Lung (tissue), 11 donors: ENCODE measurements at regions not wholly inside any gene's neighbourhood (a gene's known extent, or its start where the extent isn't known, plus 50 kb on each side); places are given as distances from the start of the nearest gene placed in this dataset.

Source experiments
- ATAC-seq: fragments of 200-7000 bp; cut with Tn5 transposase; one replicate; pipeline ENCODE4 v1.9.1; 2020; ENCODE audit warnings: moderate number of reproducible peaks; ENCODE audit not compliant: insufficient read depth, low FRiP score
- DNase-seq, 3 donors: peaks; one replicate each; pipeline ENCODE4 v3.0.0-alpha.2; 2013 to 2017
- H3K27ac ChIP-seq, 2 donors: one replicate each; pipeline ENCODE4 v1.5.1; 2013; ENCODE audit warnings: mild to moderate bottlenecking in 2 of 2, moderate library complexity in 2 of 2, control low read depth in 1 of 2, inconsistent platforms in 1 of 2, low read depth in 1 of 2, low read length in 1 of 2
- H3K27me3 ChIP-seq, 3 donors: one replicate each; pipeline ENCODE4 v1.5.1; 2013; ENCODE audit warnings: low read length in 2 of 3; ENCODE audit not compliant: control insufficient read depth in 3 of 3, insufficient read depth in 3 of 3
- H3K36me3 ChIP-seq, 4 donors: one replicate each; pipeline ENCODE4 v1.5.1; 2013; ENCODE audit warnings: low read length in 4 of 4, mild to moderate bottlenecking in 1 of 4, moderate library complexity in 1 of 4; ENCODE audit not compliant: control insufficient read depth in 4 of 4, insufficient read depth in 4 of 4
- H3K4me1 ChIP-seq, 5 donors: one replicate each; pipeline ENCODE4 v1.5.1; 2013; ENCODE audit warnings: low read length in 5 of 5, mild to moderate bottlenecking in 2 of 5, moderate library complexity in 1 of 5; ENCODE audit not compliant: control insufficient read depth in 5 of 5, insufficient read depth in 5 of 5
- H3K4me3 ChIP-seq: one replicate; pipeline ENCODE4 v1.5.1; 2013; ENCODE audit warnings: mild to moderate bottlenecking, control low read depth, moderate library complexity
- H3K9ac ChIP-seq, 2 donors: one replicate each; pipeline ENCODE4 v1.5.1; 2013; ENCODE audit warnings: low read length in 2 of 2, control low read depth in 1 of 2; ENCODE audit not compliant: insufficient read depth in 1 of 2
- H3K9me3 ChIP-seq, 4 donors: one replicate each; pipeline ENCODE4 v1.5.1; 2013; ENCODE audit warnings: low read length in 3 of 4, mild to moderate bottlenecking in 1 of 4, moderate library complexity in 1 of 4; ENCODE audit not compliant: control insufficient read depth in 4 of 4, insufficient read depth in 3 of 4
- WGBS, 2 donors: extraction: QIAGEN DNeasy Blood & Tissue Kit; methylation state at CpG; one replicate each; pipeline ENCODE4 v1.1.7; 2013; 5-methylcytosine and 5-hydroxymethylcytosine counted together
- TF ChIP-seq, protein P1 (sequence below): IDR thresholded peaks from 2 replicates; pipeline ENCODE4 v1.5.1; 2012; ENCODE audit warnings: mild to moderate bottlenecking; ENCODE audit errors: control extremely low read depth, extremely low read depth
- donor health status: control.
- donor health status: control.
- donor health status: Bipolar disorder and iron deficiency.
- donor health status: healthy.
- donor health status: DM: yes; HTN: yes; CAD: no.

DNA sequence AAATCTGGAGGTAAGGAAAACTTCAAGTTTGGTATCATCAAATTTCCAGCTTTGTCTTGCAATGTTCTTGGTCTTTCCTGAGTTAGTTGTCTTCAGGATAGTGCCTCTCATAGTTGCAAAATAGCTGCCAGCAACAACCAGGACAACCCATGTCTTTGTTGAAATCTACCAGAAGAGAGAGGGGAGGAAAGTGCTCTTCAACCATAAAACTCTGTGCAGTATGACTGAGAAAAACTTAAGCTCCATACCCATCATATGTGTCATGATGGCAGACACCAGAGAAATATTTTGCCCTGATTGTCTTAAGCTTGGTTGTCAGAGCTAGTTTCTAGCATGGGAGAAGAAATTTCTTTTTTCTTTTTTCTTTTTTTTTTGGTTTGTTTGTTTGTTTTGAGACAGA lies 103.3 kb downstream of the SPRY2 start:
- no peak overlapping the region for H3K4me3 ChIP-seq
- DNase-seq (no peak), ATAC-seq (no peak)
- TF ChIP-seq, protein P1, sequence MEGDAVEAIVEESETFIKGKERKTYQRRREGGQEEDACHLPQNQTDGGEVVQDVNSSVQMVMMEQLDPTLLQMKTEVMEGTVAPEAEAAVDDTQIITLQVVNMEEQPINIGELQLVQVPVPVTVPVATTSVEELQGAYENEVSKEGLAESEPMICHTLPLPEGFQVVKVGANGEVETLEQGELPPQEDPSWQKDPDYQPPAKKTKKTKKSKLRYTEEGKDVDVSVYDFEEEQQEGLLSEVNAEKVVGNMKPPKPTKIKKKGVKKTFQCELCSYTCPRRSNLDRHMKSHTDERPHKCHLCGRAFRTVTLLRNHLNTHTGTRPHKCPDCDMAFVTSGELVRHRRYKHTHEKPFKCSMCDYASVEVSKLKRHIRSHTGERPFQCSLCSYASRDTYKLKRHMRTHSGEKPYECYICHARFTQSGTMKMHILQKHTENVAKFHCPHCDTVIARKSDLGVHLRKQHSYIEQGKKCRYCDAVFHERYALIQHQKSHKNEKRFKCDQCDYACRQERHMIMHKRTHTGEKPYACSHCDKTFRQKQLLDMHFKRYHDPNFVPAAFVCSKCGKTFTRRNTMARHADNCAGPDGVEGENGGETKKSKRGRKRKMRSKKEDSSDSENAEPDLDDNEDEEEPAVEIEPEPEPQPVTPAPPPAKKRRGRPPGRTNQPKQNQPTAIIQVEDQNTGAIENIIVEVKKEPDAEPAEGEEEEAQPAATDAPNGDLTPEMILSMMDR: no peak
- H3K36me3 ChIP-seq: no peaks in the 10 kb centered on the region
- no peaks in the 10 kb centered on the region for H3K9me3 ChIP-seq
- peaks cover 0 to 5% (median 2%) of the 10 kb centered on the region in 5 donors for H3K4me1 ChIP-seq
- no peaks in the 10 kb centered on the region for H3K27me3 ChIP-seq
- no peak overlapping the region for H3K27ac ChIP-seq
- no peak overlapping the region for H3K9ac ChIP-seq

- H3K9ac ChIP-seq: no peak overlapping the region
- peaks cover 0 to 5% (median 2%) of the 10 kb centered on the region in 5 donors for H3K4me1 ChIP-seq
- H3K27me3 ChIP-seq: no peaks in the 10 kb centered on the region
- H3K9me3 ChIP-seq: no peaks in the 10 kb centered on the region
- DNase-seq (peak in 2 of 3 donors; percentile 36 to 47), ATAC-seq (no peak)
- H3K36me3 ChIP-seq: no peaks in the 10 kb centered on the region
- H3K4me3 ChIP-seq: no peak overlapping the region
- 50 to 68% methylated on average over 4 of the region's 4 CpGs for WGBS, 2 donors
- TF ChIP-seq, protein P1: no peak
- no peak overlapping the region for H3K27ac ChIP-seq
Measured at GRCh38 chr13:80235967-80236302, 105.0 kb downstream of the SPRY2 start.

- H3K9me3 ChIP-seq: no peaks in the 10 kb centered on the region
- H3K4me3 ChIP-seq: no peak overlapping the region
- H3K27me3 ChIP-seq: no peaks in the 10 kb centered on the region
- peaks cover 0 to 5% (median 2%) of the 10 kb centered on the region in 5 donors for H3K4me1 ChIP-seq
- TF ChIP-seq, protein P1: no peak
- no peak overlapping the region for H3K9ac ChIP-seq
- no peaks in the 10 kb centered on the region for H3K36me3 ChIP-seq
- DNase-seq: peak; percentile 18 to 64 (median 37)
- WGBS, 2 donors: 25 to 27% methylated on average over 10 of the region's 10 CpGs
- peak overlapping the region; percentile 33 to 39 for H3K27ac ChIP-seq
- peak; percentile 57 for ATAC-seq
Measured at GRCh38 chr13:80235166-80235966, 105.6 kb downstream of the SPRY2 start.
